Heart left ventricle (tissue), 16 donors: ENCODE measurements at regions not wholly inside any gene's neighbourhood (a gene's known extent, or its start where the extent isn't known, plus 50 kb on each side); places are given as distances from the start of the nearest gene placed in this dataset.

Experiments
- ATAC-seq, 4 donors: fragments of 200-7000 bp; cut with Tn5 transposase; one replicate each; pipeline ENCODE4 v1.9.1; 2020 to 2022; ENCODE audit warnings: moderate library complexity in 4 of 4, mild to moderate bottlenecking in 3 of 4, moderate number of reproducible peaks in 1 of 4
- DNase-seq, 5 donors: peaks; one replicate each; pipeline ENCODE4 v3.0.0-alpha.2; 2020
- H3K27ac ChIP-seq, 12 donors: fragments of 200-600 bp; sonication (generic) in 4 of 12; one replicate each; pipeline versions ENCODE4 v1.5.0 to v1.8.0; 2016 to 2022; ENCODE audit warnings: mild to moderate bottlenecking in 2 of 12
- H3K27me3 ChIP-seq, 9 donors: fragments of 200-600 bp; sonication (generic) in 2 of 9; one replicate each; pipeline versions ENCODE4 v1.5.1 to v1.8.0; 2016 to 2022; ENCODE audit warnings: mild to moderate bottlenecking in 3 of 9
- H3K36me3 ChIP-seq, 9 donors: fragments of 200-600 bp; sonication (generic) in 2 of 9; one replicate each; pipeline versions ENCODE4 v1.5.0 to v1.8.0; 2018 to 2022; ENCODE audit warnings: mild to moderate bottlenecking in 2 of 9
- H3K4me1 ChIP-seq, 12 donors: fragments of 200-600 bp; sonication (generic) in 4 of 12; one replicate each; pipeline versions ENCODE4 v1.5.0 to v1.8.0; 2016 to 2022; ENCODE audit warnings: mild to moderate bottlenecking in 3 of 12
- H3K4me3 ChIP-seq, 12 donors: fragments of 200-600 bp; sonication (generic) in 4 of 12; one replicate each; pipeline versions ENCODE4 v1.5.0 to v1.8.0; 2017 to 2022; ENCODE audit warnings: mild to moderate bottlenecking in 9 of 12, moderate library complexity in 4 of 12
- H3K9me3 ChIP-seq, 12 donors: fragments of 200-600 bp; sonication (generic) in 4 of 12; one replicate each; pipeline versions ENCODE4 v1.5.0 to v1.8.0; 2016 to 2022; ENCODE audit warnings: mild to moderate bottlenecking in 1 of 12
- CTCF ChIP-seq, 12 donors: fragments of 200-600 bp; sonication (generic) in 4 of 12; IDR thresholded peaks; one replicate each; pipeline versions ENCODE4 v1.5.0 to v1.8.0; 2018 to 2022; ENCODE audit warnings: antibody characterized with exemption in 12 of 12, mild to moderate bottlenecking in 5 of 12
- POLR2A ChIP-seq, 2 donors: fragments of 450-650 bp; IDR thresholded peaks; one replicate each; pipeline ENCODE4 v1.6.1; 2017; ENCODE audit warnings: antibody characterized with exemption in 2 of 2, mild to moderate bottlenecking in 2 of 2, moderate library complexity in 2 of 2
- WGBS, 4 donors: extraction: QIAGEN DNeasy Blood & Tissue Kit in 2 of 4; methylation state at CpG; one replicate each; pipeline versions ENCODE4 v1.1.5 to v1.1.7; 2013 to 2018; 5-methylcytosine and 5-hydroxymethylcytosine counted together
- intact Hi-C, 10 donors: fragments of 100-400 bp; cut with DNase I; formaldehyde crosslinking; loops; one replicate each; pipeline versions ENCODE4 v1.11.1 to v1.14.2; 2022
- donor health status: ischemic (EF 13 %, LVEDD 7.1; RV severe dilation, severe dysfunction).
- donor health status: healthy with polysubstance abuse.
- donor health status: DM: no; HTN: yes; CAD: no.
- donor health status: DM: no; HTN: no; CAD: no.
- donor health status: ischemic (EF 25% LVEDD 6.9; RV normal size, moderate dysfunction).
- donor health status: ischemic (EF 25% LVEDD 5.7; RV mildly dilated, moderate dysfunction).
- donor health status: healthy.
- donor health status: DM: yes; HTN: yes; CAD: no.
- donor health status: ischemic (EF 35%, LVEDD 5.7; RV mildly dilated, moderate dysfunction).
- donor health status: nonischemic (EF 11% LVEDD 7.7; RV severe dilation, severe dysfunction).
- donor health status: DM: yes; HTN: yes; CAD: no.
- donor health status: PGD.
- donor health status: ischemic (EF 29% LVEDD 5.4; RV normal size, mild dysfunction).
- donor health status: nonischemic (EF 23%, LVEDD 6.1; RV moderate dilation, normal function).

GRCh38 chr13:64849196-64849595 is 2380.9 kb downstream of the PCDH9 start:
- no peak overlapping the region for H3K4me3 ChIP-seq
- peaks cover 0 to 4% (median 0%) of the 10 kb centered on the region in 12 donors for H3K9me3 ChIP-seq
- DNase-seq, result no peak
- H3K4me1 ChIP-seq, result no peaks in the 10 kb centered on the region
- intact Hi-C loops, result no loop called here
- no peaks in the 10 kb centered on the region for H3K27me3 ChIP-seq
- H3K27ac ChIP-seq, result no peak overlapping the region
- ATAC-seq, result no peak
- no peaks in the 10 kb centered on the region for H3K36me3 ChIP-seq
- TF ChIP-seq POLR2A (IDR thresholded peaks at IDR 0.05), result no peak
- TF ChIP-seq CTCF (IDR thresholded peaks at IDR 0.05), result no peak

- TF ChIP-seq CTCF (IDR thresholded peaks at IDR 0.05) (no peak), POLR2A (IDR thresholded peaks at IDR 0.05) (no peak)
- DNase-seq (no peak), ATAC-seq (no peak)
- WGBS, 4 donors, result 32 to 41% (median 38%) methylated on average over 6 of the region's 6 CpGs
- H3K4me3 ChIP-seq, result no peak overlapping the region
- H3K27ac ChIP-seq, result no peak overlapping the region
- no peaks in the 10 kb centered on the region for H3K36me3 ChIP-seq
- H3K27me3 ChIP-seq, result no peaks in the 10 kb centered on the region
- intact Hi-C loops, result no loop called here
- H3K9me3 ChIP-seq, result peaks cover 0 to 4% (median 0%) of the 10 kb centered on the region in 12 donors
- H3K4me1 ChIP-seq, result no peaks in the 10 kb centered on the region
Measured at GRCh38 chr13:64847767-64848166, 2382.4 kb downstream of the PCDH9 start.

GRCh38 chr13:64845110-64845509 is 2385.0 kb downstream of the PCDH9 start:
- peaks cover 0 to 4% (median 0%) of the 10 kb centered on the region in 12 donors for H3K9me3 ChIP-seq
- no peak for TF ChIP-seq POLR2A (IDR thresholded peaks at IDR 0.05)
- TF ChIP-seq CTCF (IDR thresholded peaks at IDR 0.05), result no peak
- H3K4me3 ChIP-seq, result no peak overlapping the region
- H3K36me3 ChIP-seq, result no peaks in the 10 kb centered on the region
- ATAC-seq, result no peak
- no peaks in the 10 kb centered on the region for H3K27me3 ChIP-seq
- no peaks in the 10 kb centered on the region for H3K4me1 ChIP-seq
- DNase-seq, result no peak
- intact Hi-C loops, result no loop called here
- WGBS, 4 donors, result 39 to 90% (median 65%) methylated on average over 1 of the region's 1 CpG
- no peak overlapping the region for H3K27ac ChIP-seq

GRCh38 chr13:64819081-64819480 is 2411.1 kb downstream of the PCDH9 start:
- DNase-seq (no peak), ATAC-seq (no peak)
- Histone ChIP-seq H3K27me3 (no peaks in the 10 kb centered on the region), H3K27ac (no peak overlapping the region), H3K4me1 (no peaks in the 10 kb centered on the region), H3K36me3 (no peaks in the 10 kb centered on the region), H3K4me3 (no peak overlapping the region), H3K9me3 (peaks cover 0 to 3% (median 0%) of the 10 kb centered on the region in 12 donors)
- intact Hi-C loops, result no loop called here
- TF ChIP-seq POLR2A (IDR thresholded peaks at IDR 0.05) (no peak), CTCF (IDR thresholded peaks at IDR 0.05) (no peak)
- 88 to 94% (median 92%) methylated on average over 2 of the region's 2 CpGs for WGBS, 4 donors
